Activated CD8-positive, alpha-beta memory T cell treated with anti-CD3 and anti-CD28 coated beads, Interleukin-2, amount 50 U/mL, for 24 hours (primary cell): ENCODE measurements at regions not wholly inside any gene's neighbourhood (a gene's known extent, or its start where the extent isn't known, plus 50 kb on each side); places are given as distances from the start of the nearest gene placed in this dataset.

Experiments used
- DNase-seq: peaks from one replicate; pipeline ENCODE4 v3.0.0-alpha.2; 2020; ENCODE audit errors: extremely low read depth

DNA sequence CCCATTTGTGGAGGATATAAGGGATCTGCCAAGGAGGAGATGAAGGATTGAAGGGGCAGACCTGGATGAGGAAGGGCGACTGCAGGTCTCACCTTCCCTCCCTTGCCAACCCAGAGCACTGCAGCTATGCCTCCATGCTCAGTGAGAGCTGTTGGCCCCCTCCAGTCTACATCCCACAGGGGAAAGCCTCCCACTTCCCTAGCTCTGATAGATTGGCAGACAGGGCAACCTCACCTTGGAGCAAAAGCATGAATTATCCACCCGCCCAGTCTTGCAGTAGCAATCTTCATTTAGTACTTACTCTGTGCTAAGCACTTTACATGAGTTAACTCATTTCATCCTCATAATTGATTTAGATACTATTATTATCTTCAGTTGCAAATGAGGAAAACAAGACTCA lies 70.4 kb upstream of the SMNDC1 start:
- DNase-seq = no peak

- DNase-seq = no peak
Measured at GRCh38 chr10:110376021-110376766, 71.5 kb upstream of the SMNDC1 start.

DNA sequence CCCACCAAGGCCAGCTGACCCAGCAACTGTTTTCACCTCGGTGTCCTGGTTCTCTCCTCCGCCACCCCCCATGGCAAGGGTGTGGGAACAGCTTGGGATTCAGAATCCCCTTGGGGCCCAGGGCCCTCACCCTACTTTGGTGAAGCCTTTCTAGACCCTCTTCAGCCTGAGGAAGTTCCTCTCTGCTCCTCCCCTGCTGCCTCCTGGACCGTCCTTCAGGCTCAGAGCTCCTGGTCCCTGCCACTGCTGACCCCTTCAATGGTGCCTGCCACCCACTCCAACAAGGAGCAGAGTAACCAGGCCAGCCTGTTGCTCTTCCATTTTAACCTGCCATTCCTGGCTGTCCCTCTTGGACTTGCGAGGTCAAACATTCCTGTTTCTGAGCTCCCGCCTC lies 72.0 kb upstream of the SMNDC1 start:
- no peak for DNase-seq

DNA sequence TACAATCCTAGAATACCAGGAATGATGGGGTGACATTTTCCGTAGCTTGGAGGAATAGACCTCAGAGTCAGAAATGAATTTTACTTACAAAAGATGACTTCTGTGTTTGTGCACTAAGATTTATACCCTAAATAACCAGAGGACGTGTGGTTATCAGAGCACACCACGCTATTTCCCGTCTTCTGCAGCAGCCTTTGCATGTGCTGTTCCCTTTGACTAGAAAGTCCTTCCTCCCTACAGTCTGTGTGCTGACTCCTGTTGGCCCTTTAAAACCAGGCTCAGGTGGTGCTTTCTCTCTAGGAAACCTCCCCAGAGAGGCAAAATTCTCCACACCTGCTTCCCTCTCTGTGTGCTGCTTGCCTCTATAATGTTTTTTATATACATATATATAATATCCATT lies 73.3 kb upstream of the SMNDC1 start:
- no peak for DNase-seq

DNA sequence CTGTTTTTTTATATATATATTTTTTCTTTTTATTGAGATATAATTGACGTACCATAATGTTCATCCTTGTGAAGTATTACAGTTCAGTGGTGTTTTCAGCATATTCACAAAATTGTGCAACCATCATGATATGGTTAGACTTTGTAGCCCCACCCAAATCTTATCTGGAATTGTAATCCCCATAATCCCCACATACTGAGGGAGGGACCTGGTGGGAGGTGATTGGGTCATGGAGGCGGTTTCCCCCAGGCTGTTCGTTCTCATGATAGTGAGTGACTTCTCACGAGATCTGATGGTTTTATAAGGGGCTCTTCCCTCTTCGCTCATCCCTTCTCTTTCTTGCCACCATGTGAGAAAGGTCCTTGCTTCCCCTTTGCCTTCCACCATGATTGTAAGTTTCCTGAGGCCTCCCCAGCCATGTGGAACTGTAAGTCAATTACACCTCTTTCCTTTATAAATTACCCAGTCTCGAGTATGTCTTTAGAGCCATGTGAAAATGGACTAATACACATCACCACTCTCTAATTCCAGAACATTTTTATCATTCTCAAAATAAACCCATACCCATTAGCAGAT lies 73.9 kb upstream of the SMNDC1 start:
- DNase-seq = no peak

DNA sequence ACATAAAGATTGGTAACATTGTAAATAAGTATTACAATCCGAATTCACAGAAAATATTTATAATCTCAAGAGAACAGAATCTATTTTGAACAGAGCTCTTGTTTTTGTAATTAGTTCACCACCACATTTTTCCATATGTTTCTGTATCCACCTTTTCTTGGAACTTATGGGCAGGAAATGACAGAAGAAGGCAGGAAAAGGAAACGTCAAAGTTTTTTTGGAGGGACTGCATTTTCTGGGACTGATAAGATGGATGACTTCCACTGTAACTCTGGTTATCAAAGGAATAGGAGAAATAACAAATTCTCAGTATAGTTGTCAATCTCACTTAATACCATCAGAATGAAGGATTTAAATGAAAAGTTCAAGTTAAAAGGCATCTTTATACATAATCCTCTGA lies 75.1 kb upstream of the SMNDC1 start:
- no peak for DNase-seq

GRCh38 chr10:110380293-110380692 lies 75.6 kb upstream of the SMNDC1 start:
- no peak for DNase-seq

- DNase-seq = no peak
Measured at GRCh38 chr10:110382695-110383094, 78.0 kb upstream of the SMNDC1 start.

- no peak for DNase-seq
Measured at GRCh38 chr10:110387617-110387982, 82.9 kb upstream of the SMNDC1 start.

- no peak for DNase-seq
Measured at GRCh38 chr10:110387983-110388686, 83.4 kb upstream of the SMNDC1 start.

DNA sequence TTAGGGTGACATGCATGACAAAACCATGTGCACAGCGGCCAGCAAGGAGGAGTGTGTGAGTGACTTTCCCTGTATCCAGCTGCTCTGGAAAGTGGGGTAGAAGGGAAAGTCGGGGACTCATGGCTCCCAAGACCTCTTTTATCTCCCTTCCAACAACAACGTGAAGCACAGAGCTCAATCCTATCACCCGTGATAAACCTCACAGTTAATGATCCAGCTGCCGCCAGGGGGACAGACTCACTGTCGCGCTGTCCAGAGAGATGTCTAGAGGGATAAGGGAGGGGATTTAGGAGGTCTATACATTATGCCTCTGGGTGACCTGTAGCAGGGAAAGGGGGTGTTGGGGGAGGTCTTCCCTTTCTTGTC lies 84.0 kb upstream of the SMNDC1 start:
- no peak for DNase-seq

DNA sequence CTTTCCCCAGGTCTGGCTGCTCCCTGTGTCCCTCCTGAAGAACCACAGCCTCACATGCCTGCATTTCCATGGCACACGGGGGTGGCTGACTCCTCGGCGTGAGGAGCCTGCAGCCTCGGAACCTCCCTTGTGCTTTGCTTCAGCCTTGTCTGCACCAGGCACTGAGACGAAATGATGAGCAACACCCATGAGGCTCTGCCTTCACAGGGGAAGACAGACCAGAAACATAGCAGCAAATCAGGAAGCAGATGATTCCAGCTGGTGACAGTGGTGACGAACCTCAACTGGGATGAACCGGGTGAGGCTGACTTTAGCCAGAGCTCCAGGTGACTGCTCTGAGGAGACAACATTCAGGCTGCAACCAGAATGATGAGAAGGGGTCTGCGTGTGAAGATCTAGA lies 84.5 kb upstream of the SMNDC1 start:
- DNase-seq = no peak

- no peak for DNase-seq
Measured at GRCh38 chr10:110391541-110391940, 86.8 kb upstream of the SMNDC1 start.

- DNase-seq = no peak
Measured at GRCh38 chr10:110392121-110392520, 87.4 kb upstream of the SMNDC1 start.

GRCh38 chr10:110392868-110393740 lies 88.4 kb upstream of the SMNDC1 start:
- DNase-seq = no peak

GRCh38 chr10:110393866-110394265 lies 89.1 kb upstream of the SMNDC1 start:
- DNase-seq = no peak

DNA sequence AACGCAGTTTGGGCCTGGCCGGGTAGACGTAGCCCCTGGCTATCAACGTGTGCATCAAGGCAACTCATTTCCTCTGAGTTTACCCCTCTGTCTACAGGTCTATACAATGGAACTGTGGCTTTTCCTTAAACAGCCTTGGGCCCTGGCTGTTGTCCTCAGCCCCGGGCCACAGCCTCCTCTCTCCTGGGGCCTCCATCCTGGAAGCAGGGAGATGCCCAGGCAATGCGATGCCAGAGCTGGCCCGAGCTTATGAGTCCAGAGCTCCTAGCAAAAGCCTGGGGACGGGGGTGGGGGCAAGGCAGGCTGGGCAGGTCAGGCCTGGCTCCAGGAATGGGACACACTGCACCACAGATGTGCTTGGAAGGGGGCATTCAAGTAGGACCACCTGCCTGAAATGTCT lies 89.6 kb upstream of the SMNDC1 start:
- DNase-seq = no peak

GRCh38 chr10:110394898-110395297 lies 90.2 kb upstream of the SMNDC1 start:
- DNase-seq = no peak

DNA sequence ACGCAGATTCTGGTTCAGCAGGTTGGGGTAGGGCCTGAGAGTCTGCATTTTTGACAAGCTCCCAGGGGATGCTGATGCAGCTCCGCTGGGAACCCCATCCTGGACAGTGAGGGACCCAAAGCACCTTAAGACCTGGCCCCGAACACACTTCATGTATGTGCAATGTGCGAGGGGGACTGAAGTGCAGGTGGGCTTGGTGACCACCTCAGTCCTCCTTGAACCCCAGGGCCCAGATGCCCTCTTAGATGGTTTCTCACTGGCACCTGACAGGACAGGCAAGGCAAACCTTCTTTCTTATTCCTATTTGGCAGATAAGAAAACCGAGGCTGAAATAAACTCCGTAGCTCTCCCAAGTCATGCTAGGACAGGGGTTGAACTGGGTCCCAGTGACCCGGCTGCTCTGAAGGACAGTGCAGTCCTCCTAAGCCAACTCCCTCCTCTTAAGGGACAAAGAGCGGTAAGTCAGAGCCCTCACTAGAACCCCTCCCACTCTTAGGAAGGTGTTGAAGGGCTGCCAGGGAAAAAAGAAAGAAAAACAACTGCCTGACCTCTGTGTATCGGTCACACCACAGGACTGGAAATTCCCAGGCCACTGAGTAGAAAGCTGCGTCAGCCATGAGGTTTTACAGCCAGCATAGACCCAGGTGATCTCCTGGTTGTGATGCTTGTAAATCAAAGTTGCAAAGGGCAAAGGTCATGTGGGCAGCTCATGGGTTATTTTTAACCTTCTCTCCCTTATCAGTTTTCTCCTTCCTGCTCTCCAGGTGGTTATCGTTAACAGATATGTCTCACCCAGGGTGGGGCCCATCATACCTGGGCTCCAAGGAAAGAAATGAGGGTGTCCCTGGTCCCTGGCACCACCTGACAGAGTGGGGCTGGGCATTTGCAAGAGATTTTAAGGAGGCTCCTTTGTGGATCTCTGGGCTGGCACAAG lies 90.9 kb upstream of the SMNDC1 start:
- DNase-seq = no peak

DNA sequence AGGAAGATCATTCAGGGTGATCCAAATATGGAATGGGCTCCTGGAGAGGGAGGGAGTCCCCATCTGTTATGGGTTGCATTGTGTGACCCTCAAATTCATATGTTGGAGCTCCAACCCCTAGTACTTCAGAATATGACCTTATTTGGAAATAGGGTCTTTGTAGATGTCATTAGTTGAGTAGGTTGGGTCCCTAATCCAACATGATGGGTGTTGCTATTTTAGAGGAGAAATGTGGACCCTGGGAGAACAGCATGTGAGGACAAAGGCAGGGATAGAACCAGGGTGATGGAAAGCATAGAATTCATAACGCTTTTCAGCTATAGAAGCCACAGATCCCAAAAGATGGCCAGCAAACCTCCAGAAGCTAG lies 91.5 kb upstream of the SMNDC1 start:
- no peak for DNase-seq

GRCh38 chr10:110397856-110398255 lies 93.1 kb upstream of the SMNDC1 start:
- DNase-seq = no peak
